Loucy (cell line): ENCODE measurements at regions not wholly inside any gene's neighbourhood (a gene's known extent, or its start where the extent isn't known, plus 50 kb on each side); places are given as distances from the start of the nearest gene placed in this dataset.

ENCODE experiments used
- EZH2phosphoT487 ChIP-seq: fragments of 200-600 bp; IDR thresholded peaks from 2 replicates; pipeline ENCODE4 v1.6.1; 2018; ENCODE audit warnings: antibody characterized with exemption, mild to moderate bottlenecking, moderate library complexity, borderline replicate concordance
- TF ChIP-seq, protein P1 (sequence below): fragments of 200-600 bp; sonication (generic); conservative IDR thresholded peaks from 2 replicates; pipeline ENCODE4 v1.5.1; 2014; ENCODE audit warnings: mild to moderate bottlenecking, antibody characterized with exemption, low read length

- TF ChIP-seq, protein P1, sequence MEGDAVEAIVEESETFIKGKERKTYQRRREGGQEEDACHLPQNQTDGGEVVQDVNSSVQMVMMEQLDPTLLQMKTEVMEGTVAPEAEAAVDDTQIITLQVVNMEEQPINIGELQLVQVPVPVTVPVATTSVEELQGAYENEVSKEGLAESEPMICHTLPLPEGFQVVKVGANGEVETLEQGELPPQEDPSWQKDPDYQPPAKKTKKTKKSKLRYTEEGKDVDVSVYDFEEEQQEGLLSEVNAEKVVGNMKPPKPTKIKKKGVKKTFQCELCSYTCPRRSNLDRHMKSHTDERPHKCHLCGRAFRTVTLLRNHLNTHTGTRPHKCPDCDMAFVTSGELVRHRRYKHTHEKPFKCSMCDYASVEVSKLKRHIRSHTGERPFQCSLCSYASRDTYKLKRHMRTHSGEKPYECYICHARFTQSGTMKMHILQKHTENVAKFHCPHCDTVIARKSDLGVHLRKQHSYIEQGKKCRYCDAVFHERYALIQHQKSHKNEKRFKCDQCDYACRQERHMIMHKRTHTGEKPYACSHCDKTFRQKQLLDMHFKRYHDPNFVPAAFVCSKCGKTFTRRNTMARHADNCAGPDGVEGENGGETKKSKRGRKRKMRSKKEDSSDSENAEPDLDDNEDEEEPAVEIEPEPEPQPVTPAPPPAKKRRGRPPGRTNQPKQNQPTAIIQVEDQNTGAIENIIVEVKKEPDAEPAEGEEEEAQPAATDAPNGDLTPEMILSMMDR = peak; percentile 60
- TF ChIP-seq EZH2phosphoT487 = no peak
Measured at GRCh38 chr5:102561894-102562760, 63.3 kb upstream of the SLCO6A1 start.
